NCI-H128 (cell line): ENCODE measurements at regions not wholly inside any gene's neighbourhood (a gene's known extent, or its start where the extent isn't known, plus 50 kb on each side); places are given as distances from the start of the nearest gene placed in this dataset.
A peak's percentile ranks its signal among the peaks of the same experiment; 100 is the strongest.
"Not testable (repeated sequence)": the region's sequence is repeated elsewhere in the genome, so short reads cannot be mapped to it uniquely, and the experiment has no call there.

Source experiments
- DNase-seq: peaks from one replicate; lab custom pipeline; 2025; ENCODE audit not compliant: unreplicated experiment; lab: John Stamatoyannopoulos, UW

GRCh38 chr21:20811702-20812101 lies 186.5 kb upstream of the NCAM2 start:
- DNase-seq, result no peak

- DNase-seq, result no peak
Observed at GRCh38 chr21:20814090-20814489, 184.1 kb upstream of the NCAM2 start.

- no peak for DNase-seq
Observed at GRCh38 chr21:20822666-20823065, 175.5 kb upstream of the NCAM2 start.

- DNase-seq, result no peak
Observed at GRCh38 chr21:20852866-20853265, 145.3 kb upstream of the NCAM2 start.

- DNase-seq, result peak; percentile 63
Observed at GRCh38 chr21:20856926-20857325, 141.3 kb upstream of the NCAM2 start.

GRCh38 chr21:20874202-20874601 lies 124.0 kb upstream of the NCAM2 start:
- DNase-seq, result no peak

- no peak for DNase-seq
Observed at GRCh38 chr21:20875742-20876141, 122.5 kb upstream of the NCAM2 start.

- DNase-seq, result no peak
Observed at GRCh38 chr21:20877976-20878375, 120.2 kb upstream of the NCAM2 start.

GRCh38 chr21:20882462-20883407 lies 115.5 kb upstream of the NCAM2 start:
- no peak for DNase-seq

GRCh38 chr21:20883408-20883800 lies 114.8 kb upstream of the NCAM2 start:
- no peak for DNase-seq

- no peak for DNase-seq
Observed at GRCh38 chr21:20902511-20902910, 95.7 kb upstream of the NCAM2 start.

- DNase-seq, result no peak
Observed at GRCh38 chr21:20902998-20903397, 95.2 kb upstream of the NCAM2 start.

GRCh38 chr21:20927555-20927954 lies 70.7 kb upstream of the NCAM2 start:
- not testable (repeated sequence) for DNase-seq

GRCh38 chr21:20942523-20942922 lies 55.7 kb upstream of the NCAM2 start:
- DNase-seq, result no peak

- DNase-seq, result no peak
Observed at GRCh38 chr21:20943561-20943997, 54.6 kb upstream of the NCAM2 start.

- DNase-seq, result no peak
Observed at GRCh38 chr21:20944139-20944538, 54.1 kb upstream of the NCAM2 start.

GRCh38 chr21:20946701-20947100 lies 51.5 kb upstream of the NCAM2 start:
- DNase-seq, result no peak
